22Rv1 (cell line): ENCODE measurements at regions not wholly inside any gene's neighbourhood (a gene's known extent, or its start where the extent isn't known, plus 50 kb on each side); places are given as distances from the start of the nearest gene placed in this dataset.

Source experiments
- CTCF ChIP-seq: fragments of 450-650 bp; IDR thresholded peaks from 2 replicates; pipeline ENCODE4 v1.5.1; 2017; ENCODE audit warnings: mild to moderate bottlenecking
- ZFX ChIP-seq: fragments of 450-650 bp; IDR thresholded peaks from 2 replicates; pipeline ENCODE4 v1.6.1; 2017; ENCODE audit warnings: antibody characterized with exemption, borderline replicate concordance

- TF ChIP-seq CTCF, result no peak
- no peak for TF ChIP-seq ZFX
Measured at GRCh38 chr13:72556945-72557344, 170.5 kb downstream of the MZT1 start.
